GM19240 (cell line): ENCODE measurements at regions not wholly inside any gene's neighbourhood (a gene's known extent, or its start where the extent isn't known, plus 50 kb on each side); places are given as distances from the start of the nearest gene placed in this dataset.

Experiments
- DNase-seq: peaks from one replicate; pipeline ENCODE4 v3.0.0; 2011; ENCODE audit warnings: low spot score; ENCODE audit not compliant: insufficient read length

GRCh38 chr11:64499261-64500004, 56.3 kb upstream of the SLC22A11 start:
- no peak for DNase-seq

- DNase-seq, result no peak
These were observed 55.3 kb upstream of the SLC22A11 start for GRCh38 chr11:64500176-64501013.

GRCh38 chr11:64501500-64502427, 54.0 kb upstream of the SLC22A11 start:
- no peak for DNase-seq

- DNase-seq, result no peak
These were observed 53.1 kb upstream of the SLC22A11 start for GRCh38 chr11:64502634-64503033.

- no peak for DNase-seq
These were observed 52.5 kb upstream of the SLC22A11 start for GRCh38 chr11:64503186-64503753.

GRCh38 chr11:64504999-64505398, 50.7 kb upstream of the SLC22A11 start:
- DNase-seq, result no peak
